H9 (cell line): ENCODE measurements at regions not wholly inside any gene's neighbourhood (a gene's known extent, or its start where the extent isn't known, plus 50 kb on each side); places are given as distances from the start of the nearest gene placed in this dataset.

ENCODE experiments used
- DNase-seq: peaks from one replicate; pipeline ENCODE4 v3.0.0-alpha.2; 2017
- H2AFZ ChIP-seq: one replicate; pipeline ENCODE4 v1.6.1; 2013; ENCODE audit warnings: mild to moderate bottlenecking, low read length, control low read depth, moderate library complexity
- H2AK5ac ChIP-seq: 2 replicates; pipeline ENCODE4 v1.6.1; 2013; ENCODE audit warnings: low read length, control low read depth, mixed read lengths; ENCODE audit not compliant: insufficient read length
- H2BK120ac ChIP-seq: one replicate; pipeline ENCODE4 v1.6.1; 2013; ENCODE audit warnings: low read depth, mild to moderate bottlenecking, low read length, control low read depth, inconsistent platforms; ENCODE audit not compliant: poor library complexity, severe bottlenecking
- H2BK12ac ChIP-seq: 2 replicates; pipeline ENCODE4 v1.6.1; 2013; ENCODE audit warnings: low read length, control low read depth, mixed read lengths, low read depth; ENCODE audit not compliant: insufficient read length
- H2BK15ac ChIP-seq: 2 replicates; pipeline ENCODE4 v1.6.1; 2013; ENCODE audit warnings: low read depth, low read length, control low read depth
- H2BK20ac ChIP-seq: one replicate; pipeline ENCODE4 v1.6.1; 2013; ENCODE audit warnings: low read depth, mild to moderate bottlenecking, low read length, control low read depth, inconsistent platforms; ENCODE audit not compliant: poor library complexity, severe bottlenecking
- H2BK5ac ChIP-seq: 2 replicates; pipeline ENCODE4 v1.6.1; 2013; ENCODE audit warnings: low read length, control low read depth, mixed read lengths; ENCODE audit not compliant: insufficient read length
- H3K14ac ChIP-seq: 2 replicates; pipeline ENCODE4 v1.6.1; 2013; ENCODE audit warnings: low read length, control low read depth; ENCODE audit not compliant: insufficient read depth
- H3K18ac ChIP-seq: 2 replicates; pipeline ENCODE4 v1.6.1; 2013; ENCODE audit warnings: low read depth, mild to moderate bottlenecking, mixed read lengths, low read length, control low read depth; ENCODE audit not compliant: insufficient read length
- H3K23ac ChIP-seq: 2 replicates; pipeline ENCODE4 v1.6.1; 2013; ENCODE audit warnings: low read length, control low read depth, mixed read lengths, low read depth; ENCODE audit not compliant: insufficient read length
- H3K23me2 ChIP-seq: 2 replicates; pipeline ENCODE4 v1.6.1; 2013; ENCODE audit warnings: low read depth, mild to moderate bottlenecking, mixed read lengths, low read length, control low read depth; ENCODE audit not compliant: insufficient read length, poor library complexity, severe bottlenecking
- H3K27ac ChIP-seq: 2 replicates; pipeline ENCODE4 v1.5.1; 2013; ENCODE audit warnings: low read length, control low read depth, mixed read lengths, low read depth; ENCODE audit not compliant: insufficient read length
- H3K27me3 ChIP-seq: 2 replicates; pipeline ENCODE4 v1.6.1; 2013; ENCODE audit warnings: low read length, control low read depth, inconsistent platforms; ENCODE audit not compliant: insufficient read depth
- H3K4ac ChIP-seq: 2 replicates; pipeline ENCODE4 v1.6.1; 2013; ENCODE audit warnings: low read depth, mild to moderate bottlenecking, control low read depth, inconsistent platforms, low read length, moderate library complexity
- H3K4me1 ChIP-seq: 2 replicates; pipeline ENCODE4 v1.6.1; 2013; ENCODE audit warnings: low read length, control low read depth, inconsistent platforms; ENCODE audit not compliant: insufficient read depth
- H3K4me2 ChIP-seq: 2 replicates; pipeline ENCODE4 v1.6.1; 2013; ENCODE audit warnings: low read length, control low read depth, mixed read lengths; ENCODE audit not compliant: insufficient read length, insufficient read depth
- H3K56ac ChIP-seq: 2 replicates; pipeline ENCODE4 v1.6.1; 2013; ENCODE audit warnings: low read depth, mild to moderate bottlenecking, mixed read lengths, low read length, control low read depth; ENCODE audit not compliant: insufficient read length
- H3K79me1 ChIP-seq: 2 replicates; pipeline ENCODE4 v1.6.1; 2013; ENCODE audit warnings: low read depth, mild to moderate bottlenecking, moderate library complexity, low read length, control low read depth, inconsistent platforms; ENCODE audit not compliant: insufficient read depth, poor library complexity, severe bottlenecking
- H3K79me2 ChIP-seq: 2 replicates; pipeline ENCODE4 v1.6.1; 2013; ENCODE audit warnings: low read length, control low read depth, inconsistent platforms; ENCODE audit not compliant: insufficient read depth
- H3K9ac ChIP-seq: 2 replicates; pipeline ENCODE4 v1.6.1; 2013; ENCODE audit warnings: low read length, control low read depth, mixed read lengths; ENCODE audit not compliant: insufficient read length; ENCODE audit errors: extremely low read depth
- H3K9me3 ChIP-seq: one replicate; pipeline ENCODE4 v1.6.1; 2013; ENCODE audit warnings: low read depth, low read length, inconsistent platforms; ENCODE audit not compliant: control insufficient read depth
- H3T11ph ChIP-seq: one replicate; pipeline ENCODE4 v1.6.1; 2013; ENCODE audit warnings: mild to moderate bottlenecking, low read length, control low read depth, inconsistent platforms
- H4K20me1 ChIP-seq: one replicate; pipeline ENCODE4 v1.6.1; 2013; ENCODE audit not compliant: control insufficient read depth, insufficient read length, insufficient read depth
- H4K5ac ChIP-seq: 2 replicates; pipeline ENCODE4 v1.6.1; 2013; ENCODE audit warnings: low read depth, mild to moderate bottlenecking, mixed read lengths, low read length, control low read depth; ENCODE audit not compliant: insufficient read length
- H4K8ac ChIP-seq: replicated peaks from 2 replicates; pipeline ENCODE4 v1.6.1; 2013; ENCODE audit warnings: low read length, control low read depth, mixed read lengths, low read depth; ENCODE audit not compliant: insufficient read length
- H4K91ac ChIP-seq: 2 replicates; pipeline ENCODE4 v1.6.1; 2013; ENCODE audit warnings: low read depth, mild to moderate bottlenecking, moderate library complexity, mixed read lengths, low read length, control low read depth; ENCODE audit not compliant: insufficient read length
- H3K27ac Mint-ChIP-seq, 3 experiments: 2 replicates in 2 of 3; 3 replicates in 1 of 3; pipeline ENCODE4 v1.8.0; 2020 to 2021; ENCODE audit warnings: mixed read lengths in 3 of 3, mild to moderate bottlenecking in 1 of 3, moderate library complexity in 1 of 3
- H3K27me3 Mint-ChIP-seq: 2 replicates; pipeline ENCODE4 v1.8.0; 2021; ENCODE audit warnings: low read depth, mild to moderate bottlenecking, moderate library complexity, mixed read lengths
- H3K36me3 Mint-ChIP-seq, 3 experiments: 2 replicates in 2 of 3; 3 replicates in 1 of 3; pipeline ENCODE4 v1.8.0; 2020 to 2021; ENCODE audit warnings: low read depth in 3 of 3, mixed read lengths in 3 of 3; ENCODE audit not compliant: insufficient read depth in 1 of 3
- H3K4me1 Mint-ChIP-seq, 2 experiments: 2 replicates each; pipeline ENCODE4 v1.8.0; 2020; ENCODE audit warnings: mixed read lengths in 2 of 2
- H3K4me3 Mint-ChIP-seq, 2 experiments: 2 replicates in 1 of 2; 3 replicates in 1 of 2; pipeline ENCODE4 v1.8.0; 2020 to 2021; ENCODE audit warnings: mild to moderate bottlenecking in 2 of 2, mixed read lengths in 2 of 2, moderate library complexity in 1 of 2
- H3K9me3 Mint-ChIP-seq, 2 experiments: 2 replicates in 1 of 2; 3 replicates in 1 of 2; pipeline ENCODE4 v1.8.0; 2020; ENCODE audit warnings: mild to moderate bottlenecking in 2 of 2, mixed read lengths in 2 of 2, moderate library complexity in 1 of 2
- WGBS: extraction: QIAGEN DNeasy Blood & Tissue Kit; methylation state at CpG from one replicate; pipeline ENCODE4 v1.1.7; 2013; ENCODE audit warnings: missing lambda C conversion rate, low lambda C conversion rate, mixed read lengths; ENCODE audit not compliant: insufficient read length; ENCODE audit errors: extremely low coverage; 5-methylcytosine and 5-hydroxymethylcytosine counted together
- TF ChIP-seq, protein P1 (sequence below): fragments of 200-600 bp; sonication (generic); conservative IDR thresholded peaks from 3 replicates; pipeline ENCODE4 v1.8.0; 2021; ENCODE audit warnings: antibody characterized with exemption, mild to moderate bottlenecking

GRCh38 chr10:64458306-64458705 lies 937.1 kb downstream of the REEP3 start:
- H3K14ac ChIP-seq = no peak overlapping the region
- no peak overlapping the region for H3K4me2 ChIP-seq
- H2BK20ac ChIP-seq = no peak overlapping the region
- H4K91ac ChIP-seq = no peak overlapping the region
- H3K79me2 ChIP-seq = no peaks in the 10 kb centered on the region
- H3K23ac ChIP-seq = no peak overlapping the region
- H3K56ac ChIP-seq = no peak overlapping the region
- no peak overlapping the region for H3K4ac ChIP-seq
- H2BK12ac ChIP-seq = no peak overlapping the region
- Mint-ChIP-seq H3K4me1 (no peaks in the 10 kb centered on the region), H3K4me3 (no peak overlapping the region), H3K27me3 (no peaks in the 10 kb centered on the region), H3K27ac (no peak overlapping the region), H3K9me3 (peaks cover 6 to 20% of the 10 kb centered on the region in 2 experiments; a peak in 4 of 5 replicates), H3K36me3 (peaks cover 2 to 6% (median 3%) of the 10 kb centered on the region in 3 experiments; a peak in 6 of 7 replicates)
- no peak overlapping the region for H3T11ph ChIP-seq
- H4K5ac ChIP-seq = no peak overlapping the region
- H3K23me2 ChIP-seq = no peaks in the 10 kb centered on the region
- no peak overlapping the region for H2BK120ac ChIP-seq
- DNase-seq = no peak
- H3K9me3 ChIP-seq = no peaks in the 10 kb centered on the region
- H2BK15ac ChIP-seq = no peak overlapping the region
- no peak overlapping the region for H2BK5ac ChIP-seq
- TF ChIP-seq, protein P1, sequence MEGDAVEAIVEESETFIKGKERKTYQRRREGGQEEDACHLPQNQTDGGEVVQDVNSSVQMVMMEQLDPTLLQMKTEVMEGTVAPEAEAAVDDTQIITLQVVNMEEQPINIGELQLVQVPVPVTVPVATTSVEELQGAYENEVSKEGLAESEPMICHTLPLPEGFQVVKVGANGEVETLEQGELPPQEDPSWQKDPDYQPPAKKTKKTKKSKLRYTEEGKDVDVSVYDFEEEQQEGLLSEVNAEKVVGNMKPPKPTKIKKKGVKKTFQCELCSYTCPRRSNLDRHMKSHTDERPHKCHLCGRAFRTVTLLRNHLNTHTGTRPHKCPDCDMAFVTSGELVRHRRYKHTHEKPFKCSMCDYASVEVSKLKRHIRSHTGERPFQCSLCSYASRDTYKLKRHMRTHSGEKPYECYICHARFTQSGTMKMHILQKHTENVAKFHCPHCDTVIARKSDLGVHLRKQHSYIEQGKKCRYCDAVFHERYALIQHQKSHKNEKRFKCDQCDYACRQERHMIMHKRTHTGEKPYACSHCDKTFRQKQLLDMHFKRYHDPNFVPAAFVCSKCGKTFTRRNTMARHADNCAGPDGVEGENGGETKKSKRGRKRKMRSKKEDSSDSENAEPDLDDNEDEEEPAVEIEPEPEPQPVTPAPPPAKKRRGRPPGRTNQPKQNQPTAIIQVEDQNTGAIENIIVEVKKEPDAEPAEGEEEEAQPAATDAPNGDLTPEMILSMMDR = no peak
- H3K79me1 ChIP-seq = no peaks in the 10 kb centered on the region
- H2AFZ ChIP-seq = no peak overlapping the region
- no peaks in the 10 kb centered on the region for H3K27me3 ChIP-seq
- H3K4me1 ChIP-seq = no peaks in the 10 kb centered on the region
- no peak overlapping the region for H2AK5ac ChIP-seq
- H3K18ac ChIP-seq = no peak overlapping the region
- H4K8ac ChIP-seq = no peak overlapping the region
- no CpG with 5 or more reads among the region's 1 CpG for WGBS
- H4K20me1 ChIP-seq = no peaks in the 10 kb centered on the region
- no peak overlapping the region for H3K27ac ChIP-seq
- no peak overlapping the region for H3K9ac ChIP-seq
